HG03196 (cell line): ENCODE measurements at regions not wholly inside any gene's neighbourhood (a gene's known extent, or its start where the extent isn't known, plus 50 kb on each side); places are given as distances from the start of the nearest gene placed in this dataset.

ENCODE experiments used
- ATAC-seq: cut with Tn5 transposase; IDR thresholded peaks from one replicate; pipeline ENCODE4 v1.9.1; 2021; ENCODE audit not compliant: unreplicated experiment

- ATAC-seq, result no peak
These were observed 56.8 kb upstream of the GTF3A start for GRCh38 chr13:27367570-27367969.

- no peak for ATAC-seq
These were observed 54.0 kb upstream of the GTF3A start for GRCh38 chr13:27370305-27370872.

GRCh38 chr13:27371932-27372331 lies 52.5 kb upstream of the GTF3A start:
- ATAC-seq, result no peak

- no peak for ATAC-seq
These were observed 51.5 kb upstream of the GTF3A start for GRCh38 chr13:27372896-27373295.

GRCh38 chr13:27374126-27374613 lies 50.2 kb upstream of the GTF3A start:
- ATAC-seq, result no peak
